ENCODE measurements at regions not wholly inside any gene's neighbourhood (a gene's known extent, or its start where the extent isn't known, plus 50 kb on each side); places are given as distances from the start of the nearest gene placed in this dataset.

- Histone ChIP-seq H3K36me3 (no peaks in the 10 kb centered on the region), H4K20me1 (no peaks in the 10 kb centered on the region), H3K4me3 (no peak overlapping the region), H3K4me1 (peaks cover 0 to 32% (median 1%) of the 10 kb centered on the region in 10 experiments; a peak in 10 of 20 replicates), H3K9me3 (replicated peaks in 1 of 11) (no peaks in the 10 kb centered on the region), H3K9ac (peak overlapping the region in 1 of 11 experiments; percentile 22; a peak in 1 of 22 replicates), H3K27me3 (no peaks in the 10 kb centered on the region), H3K27ac (peak overlapping the region in 3 of 11 experiments; percentile 3 to 63 (median 59); a peak in 6 of 22 replicates), H3K4me2 (peak overlapping the region in 4 of 11 experiments; percentile 33 to 64 (median 48); a peak in 8 of 22 replicates)
- no peak for TF ChIP-seq Cebpa-rat (IDR thresholded peaks at IDR 0.05)
Observed at GRCh38 chr5:34598177-34598794, 57.8 kb upstream of the RAI14 start.

- Histone ChIP-seq H3K36me3 (no peaks in the 10 kb centered on the region), H3K4me2 (peak overlapping the region in 2 of 11 experiments; percentile 49 to 64; a peak in 3 of 22 replicates), H3K4me3 (no peak overlapping the region), H3K9me3 (replicated peaks in 1 of 11) (no peaks in the 10 kb centered on the region), H3K27me3 (no peaks in the 10 kb centered on the region), H4K20me1 (no peaks in the 10 kb centered on the region), H3K9ac (no peak overlapping the region), H3K27ac (peak overlapping the region in 1 of 11 experiments; percentile 63; a peak in 1 of 22 replicates), H3K4me1 (peaks cover 8 to 40% (median 14%) of the 10 kb centered on the region in 10 experiments; a peak in 18 of 20 replicates)
- TF ChIP-seq Cebpa-rat (IDR thresholded peaks at IDR 0.05): no peak
Observed at GRCh38 chr5:34599471-34600117, 56.5 kb upstream of the RAI14 start.

GRCh38 chr5:34600118-34600493 lies 56.0 kb upstream of the RAI14 start:
- Histone ChIP-seq H3K4me2 (no peak overlapping the region), H3K9me3 (replicated peaks in 1 of 11) (no peaks in the 10 kb centered on the region)

GRCh38 chr5:34603378-34603777 lies 52.8 kb upstream of the RAI14 start:
- H3K4me3 ChIP-seq: no peak overlapping the region
- H3K27ac ChIP-seq: no peak overlapping the region
- H3K9ac ChIP-seq: no peak overlapping the region
- peak overlapping the region in 3 of 11 experiments; percentile 10 to 24 (median 23); a peak in 3 of 22 replicates for H3K4me2 ChIP-seq
- no peak for TF ChIP-seq Cebpa-rat (IDR thresholded peaks at IDR 0.05)
- H3K4me1 ChIP-seq: peaks cover 9 to 26% (median 14%) of the 10 kb centered on the region in 10 experiments; a peak in 18 of 20 replicates
- H3K9me3 ChIP-seq (replicated peaks in 1 of 11): no peaks in the 10 kb centered on the region
- no peaks in the 10 kb centered on the region for H4K20me1 ChIP-seq
- no peaks in the 10 kb centered on the region for H3K27me3 ChIP-seq
- no peaks in the 10 kb centered on the region for H3K36me3 ChIP-seq

More at GRCh38 chr5:34600118-34600493, 56.0 kb upstream of the RAI14 start:
- H3K27ac ChIP-seq: no peak overlapping the region
- H3K27me3 ChIP-seq: no peaks in the 10 kb centered on the region
- H3K36me3 ChIP-seq: no peaks in the 10 kb centered on the region
- peaks cover 9 to 40% (median 15%) of the 10 kb centered on the region in 10 experiments; a peak in 18 of 20 replicates for H3K4me1 ChIP-seq
- TF ChIP-seq Cebpa-rat (IDR thresholded peaks at IDR 0.05): no peak
- no peak overlapping the region for H3K4me3 ChIP-seq
- H3K9ac ChIP-seq: no peak overlapping the region
- no peaks in the 10 kb centered on the region for H4K20me1 ChIP-seq

GRCh38 chr5:34604119-34604675 lies 51.9 kb upstream of the RAI14 start:
- TF ChIP-seq Cebpa-rat (IDR thresholded peaks at IDR 0.05): no peak
- Histone ChIP-seq H3K4me1 (peaks cover 9 to 26% (median 14%) of the 10 kb centered on the region in 10 experiments; a peak in 18 of 20 replicates), H3K9ac (no peak overlapping the region), H3K9me3 (replicated peaks in 1 of 11) (no peaks in the 10 kb centered on the region), H3K4me2 (peak overlapping the region in 8 of 11 experiments; percentile 7 to 43 (median 27); a peak in 12 of 22 replicates), H3K4me3 (no peak overlapping the region), H3K36me3 (no peaks in the 10 kb centered on the region), H3K27ac (no peak overlapping the region), H3K27me3 (no peaks in the 10 kb centered on the region), H4K20me1 (no peaks in the 10 kb centered on the region)

- Histone ChIP-seq H3K36me3 (no peaks in the 10 kb centered on the region), H3K27me3 (no peaks in the 10 kb centered on the region), H3K9ac (no peak overlapping the region), H3K27ac (no peak overlapping the region), H3K4me1 (peaks cover 9 to 41% (median 16%) of the 10 kb centered on the region in 10 experiments; a peak in 18 of 20 replicates), H3K9me3 (replicated peaks in 1 of 11) (no peaks in the 10 kb centered on the region), H3K4me2 (no peak overlapping the region), H4K20me1 (no peaks in the 10 kb centered on the region), H3K4me3 (no peak overlapping the region)
- no peak for TF ChIP-seq Cebpa-rat (IDR thresholded peaks at IDR 0.05)
Observed at GRCh38 chr5:34606101-34606500, 50.0 kb upstream of the RAI14 start.

All from BLaER1 treated with 17β-estradiol and CSF1 and Interleukin-3, amounts not matched to agents 10 nM and 100 nM (cell line).